ENCODE measurements at regions not wholly inside any gene's neighbourhood (a gene's known extent, or its start where the extent isn't known, plus 50 kb on each side); places are given as distances from the start of the nearest gene placed in this dataset.

DNA sequence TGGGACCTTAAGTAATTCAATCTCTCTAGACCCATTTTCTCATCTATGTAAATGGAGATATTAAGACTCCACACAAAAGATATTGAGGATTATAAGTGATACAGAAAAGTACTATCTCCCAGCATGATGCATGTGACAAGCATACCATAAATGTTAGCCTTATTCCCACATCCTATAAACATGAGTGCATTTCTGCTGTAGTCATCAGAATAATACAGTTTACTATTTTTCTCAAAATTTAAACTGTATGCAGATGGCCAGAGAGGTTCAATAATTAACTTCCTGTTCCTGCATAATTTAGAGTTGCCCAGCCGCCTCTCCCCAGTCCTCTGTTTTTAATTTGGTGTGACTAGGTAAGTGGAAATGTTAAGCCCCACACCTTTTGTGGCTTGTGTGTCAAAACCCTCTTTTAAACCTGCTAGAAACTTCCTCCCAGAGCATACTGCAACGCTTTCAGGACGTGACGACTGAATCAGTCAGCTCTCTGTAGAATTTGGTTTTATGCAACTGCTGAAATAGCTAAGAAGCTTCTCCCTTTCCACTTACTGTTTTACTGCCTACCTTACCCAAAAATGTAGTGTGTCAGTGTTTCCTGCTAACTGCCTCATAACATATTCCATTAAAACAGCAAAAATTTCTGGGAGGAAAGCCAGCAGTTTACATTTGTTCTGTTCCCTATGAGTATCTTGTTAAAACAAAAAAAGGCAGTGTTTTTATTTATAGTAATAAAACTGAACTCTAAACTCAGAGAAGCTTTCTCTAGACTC is 1037.9 kb downstream of the EPHA3 start (continued):
- TF ChIP-seq, protein P1, sequence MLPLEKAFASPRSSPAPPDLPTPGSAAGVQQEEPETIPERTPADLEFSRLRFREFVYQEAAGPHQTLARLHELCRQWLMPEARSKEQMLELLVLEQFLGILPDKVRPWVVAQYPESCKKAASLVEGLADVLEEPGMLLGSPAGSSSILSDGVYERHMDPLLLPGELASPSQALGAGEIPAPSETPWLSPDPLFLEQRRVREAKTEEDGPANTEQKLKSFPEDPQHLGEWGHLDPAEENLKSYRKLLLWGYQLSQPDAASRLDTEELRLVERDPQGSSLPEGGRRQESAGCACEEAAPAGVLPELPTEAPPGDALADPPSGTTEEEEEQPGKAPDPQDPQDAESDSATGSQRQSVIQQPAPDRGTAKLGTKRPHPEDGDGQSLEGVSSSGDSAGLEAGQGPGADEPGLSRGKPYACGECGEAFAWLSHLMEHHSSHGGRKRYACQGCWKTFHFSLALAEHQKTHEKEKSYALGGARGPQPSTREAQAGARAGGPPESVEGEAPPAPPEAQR (tag by site-specific recombination; IDR thresholded peaks at IDR 0.05) = no peak
- no peak for TF ChIP-seq ZNF530 (tag by site-specific recombination; IDR thresholded peaks at IDR 0.05; ENCODE audit: low read depth)
- TF ChIP-seq, protein P2, sequence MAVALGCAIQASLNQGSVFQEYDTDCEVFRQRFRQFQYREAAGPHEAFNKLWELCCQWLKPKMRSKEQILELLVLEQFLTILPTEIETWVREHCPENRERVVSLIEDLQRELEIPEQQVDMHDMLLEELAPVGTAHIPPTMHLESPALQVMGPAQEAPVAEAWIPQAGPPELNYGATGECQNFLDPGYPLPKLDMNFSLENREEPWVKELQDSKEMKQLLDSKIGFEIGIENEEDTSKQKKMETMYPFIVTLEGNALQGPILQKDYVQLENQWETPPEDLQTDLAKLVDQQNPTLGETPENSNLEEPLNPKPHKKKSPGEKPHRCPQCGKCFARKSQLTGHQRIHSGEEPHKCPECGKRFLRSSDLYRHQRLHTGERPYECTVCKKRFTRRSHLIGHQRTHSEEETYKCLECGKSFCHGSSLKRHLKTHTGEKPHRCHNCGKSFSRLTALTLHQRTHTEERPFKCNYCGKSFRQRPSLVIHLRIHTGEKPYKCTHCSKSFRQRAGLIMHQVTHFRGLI (tag by site-specific recombination; IDR thresholded peaks at IDR 0.05) = no peak
- TF ChIP-seq ZBTB7A (tag by site-specific recombination; IDR thresholded peaks at IDR 0.05; ENCODE audit: low read depth) = no peak
- TF ChIP-seq, protein P3, sequence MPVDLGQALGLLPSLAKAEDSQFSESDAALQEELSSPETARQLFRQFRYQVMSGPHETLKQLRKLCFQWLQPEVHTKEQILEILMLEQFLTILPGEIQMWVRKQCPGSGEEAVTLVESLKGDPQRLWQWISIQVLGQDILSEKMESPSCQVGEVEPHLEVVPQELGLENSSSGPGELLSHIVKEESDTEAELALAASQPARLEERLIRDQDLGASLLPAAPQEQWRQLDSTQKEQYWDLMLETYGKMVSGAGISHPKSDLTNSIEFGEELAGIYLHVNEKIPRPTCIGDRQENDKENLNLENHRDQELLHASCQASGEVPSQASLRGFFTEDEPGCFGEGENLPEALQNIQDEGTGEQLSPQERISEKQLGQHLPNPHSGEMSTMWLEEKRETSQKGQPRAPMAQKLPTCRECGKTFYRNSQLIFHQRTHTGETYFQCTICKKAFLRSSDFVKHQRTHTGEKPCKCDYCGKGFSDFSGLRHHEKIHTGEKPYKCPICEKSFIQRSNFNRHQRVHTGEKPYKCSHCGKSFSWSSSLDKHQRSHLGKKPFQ (tag by site-specific recombination; IDR thresholded peaks at IDR 0.05) = no peak

DNA sequence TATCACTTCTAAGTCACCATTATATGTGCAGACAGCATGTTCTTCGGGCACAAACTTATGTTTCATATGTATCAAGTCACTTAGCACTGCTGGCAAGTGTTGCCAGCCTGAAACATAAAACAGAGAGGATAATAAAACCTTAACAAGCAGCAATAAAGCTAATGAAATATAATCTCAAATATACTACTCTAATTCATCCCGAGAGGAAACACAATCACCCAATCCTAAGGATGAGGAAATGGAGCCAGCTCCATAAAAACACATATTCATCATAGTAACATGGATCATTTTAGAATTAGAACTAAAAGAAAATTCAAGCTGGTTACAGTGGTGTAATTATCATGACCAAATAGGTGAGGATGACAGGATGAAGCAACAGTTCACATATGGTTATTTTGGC is 1072.7 kb downstream of the EPHA3 start:
- H3K9me3 ChIP-seq (ENCODE audit: control insufficient read depth, insufficient read depth, low read depth, low read length) = no peaks in the 10 kb centered on the region
- no peaks in the 10 kb centered on the region for H3K36me3 ChIP-seq (ENCODE audit: control insufficient read depth in 2 of 2, insufficient read depth in 1 of 2, low read length in 2 of 2)
- CTCF ChIA-PET = no interaction called here
- no peak overlapping the region for H3K27ac ChIP-seq (ENCODE audit: extremely low read depth, low read depth, low read length)
- POLR2A ChIA-PET = no interaction called here
- H3K4me3 ChIP-seq (ENCODE audit: low read depth, low read length) = no peak overlapping the region
- no peaks in the 10 kb centered on the region; the same call in 1 of the 2 replicates for H3K4me1 ChIP-seq (ENCODE audit: control insufficient read depth, insufficient read depth, low read length)
- TF ChIP-seq, protein P4, sequence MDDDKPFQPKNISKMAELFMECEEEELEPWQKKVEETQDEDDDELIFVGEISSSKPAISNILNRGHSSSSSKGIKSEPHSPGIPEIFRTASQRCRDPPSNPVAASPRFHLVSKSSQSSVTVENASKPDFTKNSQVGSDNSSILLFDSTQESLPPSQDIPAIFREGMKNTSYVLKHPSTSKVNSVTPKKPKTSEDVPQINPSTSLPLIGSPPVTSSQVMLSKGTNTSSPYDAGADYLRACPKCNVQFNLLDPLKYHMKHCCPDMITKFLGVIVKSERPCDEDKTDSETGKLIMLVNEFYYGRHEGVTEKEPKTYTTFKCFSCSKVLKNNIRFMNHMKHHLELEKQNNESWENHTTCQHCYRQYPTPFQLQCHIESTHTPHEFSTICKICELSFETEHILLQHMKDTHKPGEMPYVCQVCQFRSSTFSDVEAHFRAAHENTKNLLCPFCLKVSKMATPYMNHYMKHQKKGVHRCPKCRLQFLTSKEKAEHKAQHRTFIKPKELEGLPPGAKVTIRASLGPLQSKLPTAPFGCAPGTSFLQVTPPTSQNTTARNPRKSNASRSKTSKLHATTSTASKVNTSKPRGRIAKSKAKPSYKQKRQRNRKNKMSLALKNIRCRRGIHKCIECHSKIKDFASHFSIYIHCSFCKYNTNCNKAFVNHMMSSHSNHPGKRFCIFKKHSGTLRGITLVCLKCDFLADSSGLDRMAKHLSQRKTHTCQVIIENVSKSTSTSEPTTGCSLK (tag by site-specific recombination; IDR thresholded peaks at IDR 0.05) = no peak
- TF ChIP-seq, protein P5, sequence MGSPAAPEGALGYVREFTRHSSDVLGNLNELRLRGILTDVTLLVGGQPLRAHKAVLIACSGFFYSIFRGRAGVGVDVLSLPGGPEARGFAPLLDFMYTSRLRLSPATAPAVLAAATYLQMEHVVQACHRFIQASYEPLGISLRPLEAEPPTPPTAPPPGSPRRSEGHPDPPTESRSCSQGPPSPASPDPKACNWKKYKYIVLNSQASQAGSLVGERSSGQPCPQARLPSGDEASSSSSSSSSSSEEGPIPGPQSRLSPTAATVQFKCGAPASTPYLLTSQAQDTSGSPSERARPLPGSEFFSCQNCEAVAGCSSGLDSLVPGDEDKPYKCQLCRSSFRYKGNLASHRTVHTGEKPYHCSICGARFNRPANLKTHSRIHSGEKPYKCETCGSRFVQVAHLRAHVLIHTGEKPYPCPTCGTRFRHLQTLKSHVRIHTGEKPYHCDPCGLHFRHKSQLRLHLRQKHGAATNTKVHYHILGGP (tag by site-specific recombination; IDR thresholded peaks at IDR 0.05) = no peak
- TF ChIP-seq ZNF530 (tag by site-specific recombination; IDR thresholded peaks at IDR 0.05; ENCODE audit: low read depth) (no peak), OSR2 (tag by site-specific recombination; IDR thresholded peaks at IDR 0.05) (0 out of 2 replicates have a peak, but pooled peaks have one; percentile 5), OVOL3 (tag by site-specific recombination; IDR thresholded peaks at IDR 0.05) (0 out of 2 replicates have a peak, but pooled peaks have one; percentile 23), ZFP37 (tag by site-specific recombination; IDR thresholded peaks at IDR 0.05) (no peak), ZNF791 (tag by site-specific recombination; IDR thresholded peaks at IDR 0.05) (no peak), ZBTB17 (tag by site-specific recombination; IDR thresholded peaks at IDR 0.05) (0 out of 2 replicates have a peak, but pooled peaks have one; percentile 18), ZNF670 (tag by site-specific recombination; IDR thresholded peaks at IDR 0.05; ENCODE audit: low read depth) (no peak), ZNF585B (tag by site-specific recombination; IDR thresholded peaks at IDR 0.05) (no peak), ZNF521 (tag by site-specific recombination; IDR thresholded peaks at IDR 0.05) (no peak), ZEB2 (tag by site-specific recombination; IDR thresholded peaks at IDR 0.05) (peak; percentile 46; the same call in 1 of the 2 replicates), ZNF175 (tag by site-specific recombination; IDR thresholded peaks at IDR 0.05) (no peak), ZNF423 (tag by site-specific recombination; IDR thresholded peaks at IDR 0.05) (no peak), ZBTB21 (tag by site-specific recombination; IDR thresholded peaks at IDR 0.05) (no peak), KLF1 (tag by site-specific recombination; IDR thresholded peaks at IDR 0.05) (no peak)
- TF ChIP-seq, protein P6, sequence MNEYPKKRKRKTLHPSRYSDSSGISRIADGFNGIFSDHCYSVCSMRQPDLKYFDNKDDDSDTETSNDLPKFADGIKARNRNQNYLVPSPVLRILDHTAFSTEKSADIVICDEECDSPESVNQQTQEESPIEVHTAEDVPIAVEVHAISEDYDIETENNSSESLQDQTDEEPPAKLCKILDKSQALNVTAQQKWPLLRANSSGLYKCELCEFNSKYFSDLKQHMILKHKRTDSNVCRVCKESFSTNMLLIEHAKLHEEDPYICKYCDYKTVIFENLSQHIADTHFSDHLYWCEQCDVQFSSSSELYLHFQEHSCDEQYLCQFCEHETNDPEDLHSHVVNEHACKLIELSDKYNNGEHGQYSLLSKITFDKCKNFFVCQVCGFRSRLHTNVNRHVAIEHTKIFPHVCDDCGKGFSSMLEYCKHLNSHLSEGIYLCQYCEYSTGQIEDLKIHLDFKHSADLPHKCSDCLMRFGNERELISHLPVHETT (tag by site-specific recombination; IDR thresholded peaks at IDR 0.05) = no peak
- TF ChIP-seq, protein P7, sequence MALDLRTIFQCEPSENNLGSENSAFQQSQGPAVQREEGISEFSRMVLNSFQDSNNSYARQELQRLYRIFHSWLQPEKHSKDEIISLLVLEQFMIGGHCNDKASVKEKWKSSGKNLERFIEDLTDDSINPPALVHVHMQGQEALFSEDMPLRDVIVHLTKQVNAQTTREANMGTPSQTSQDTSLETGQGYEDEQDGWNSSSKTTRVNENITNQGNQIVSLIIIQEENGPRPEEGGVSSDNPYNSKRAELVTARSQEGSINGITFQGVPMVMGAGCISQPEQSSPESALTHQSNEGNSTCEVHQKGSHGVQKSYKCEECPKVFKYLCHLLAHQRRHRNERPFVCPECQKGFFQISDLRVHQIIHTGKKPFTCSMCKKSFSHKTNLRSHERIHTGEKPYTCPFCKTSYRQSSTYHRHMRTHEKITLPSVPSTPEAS (tag by site-specific recombination; IDR thresholded peaks at IDR 0.05) = no peak
- TF ChIP-seq, protein P8, sequence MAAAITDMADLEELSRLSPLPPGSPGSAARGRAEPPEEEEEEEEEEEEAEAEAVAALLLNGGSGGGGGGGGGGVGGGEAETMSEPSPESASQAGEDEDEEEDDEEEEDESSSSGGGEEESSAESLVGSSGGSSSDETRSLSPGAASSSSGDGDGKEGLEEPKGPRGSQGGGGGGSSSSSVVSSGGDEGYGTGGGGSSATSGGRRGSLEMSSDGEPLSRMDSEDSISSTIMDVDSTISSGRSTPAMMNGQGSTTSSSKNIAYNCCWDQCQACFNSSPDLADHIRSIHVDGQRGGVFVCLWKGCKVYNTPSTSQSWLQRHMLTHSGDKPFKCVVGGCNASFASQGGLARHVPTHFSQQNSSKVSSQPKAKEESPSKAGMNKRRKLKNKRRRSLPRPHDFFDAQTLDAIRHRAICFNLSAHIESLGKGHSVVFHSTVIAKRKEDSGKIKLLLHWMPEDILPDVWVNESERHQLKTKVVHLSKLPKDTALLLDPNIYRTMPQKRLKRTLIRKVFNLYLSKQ (tag by site-specific recombination; IDR thresholded peaks at IDR 0.05; ENCODE audit: borderline replicate concordance) = no peak

All from HEK293 (cell line).